ENCODE measurements at regions not wholly inside any gene's neighbourhood (a gene's known extent, or its start where the extent isn't known, plus 50 kb on each side); places are given as distances from the start of the nearest gene placed in this dataset.
A peak's percentile ranks its signal among the peaks of the same experiment; 100 is the strongest.

GRCh38 chr5:6819521-6819920 lies 106.3 kb downstream of the TENT4A start:
- peak; percentile 25 for DNase-seq (ENCODE audit: low spot score)
- WGBS (ENCODE audit: low lambda C conversion rate, missing lambda C conversion rate): 33% methylated on average over 6 of the region's 6 CpGs
- Histone ChIP-seq H3K27me3 (peaks cover 16% of the 10 kb centered on the region), H3K9me3 (ENCODE audit: low read depth) (no peaks in the 10 kb centered on the region), H3K79me2 (no peaks in the 10 kb centered on the region), H3K36me3 (replicated peaks; ENCODE audit: insufficient read depth, low read depth) (no peaks in the 10 kb centered on the region), H3K4me1 (ENCODE audit: insufficient read depth) (no peaks in the 10 kb centered on the region), H3K27ac (no peak overlapping the region), H3K9me2 (replicated peaks; ENCODE audit: insufficient read depth) (no peaks in the 10 kb centered on the region), H4K20me1 (ENCODE audit: insufficient read depth, poor library complexity, severe bottlenecking) (no peaks in the 10 kb centered on the region), H3K4me2 (no peak overlapping the region), H2AFZ (no peak overlapping the region), H3K4me3 (no peak overlapping the region)
- TF ChIP-seq CTCF (IDR thresholded peaks at IDR 0.05; ENCODE audit: poor library complexity) (peak; percentile 41), EZH2phosphoT487 (IDR thresholded peaks at IDR 0.05; ENCODE audit: low read depth, severe bottlenecking, unreplicated experiment) (no peak), EZH2 (IDR thresholded peaks at IDR 0.05; ENCODE audit: borderline replicate concordance) (no peak)

- Histone ChIP-seq H3K9me3 (ENCODE audit: low read depth) (no peaks in the 10 kb centered on the region), H3K36me3 (replicated peaks; ENCODE audit: insufficient read depth, low read depth) (no peaks in the 10 kb centered on the region), H3K4me2 (no peak overlapping the region), H3K27me3 (peaks cover 16% of the 10 kb centered on the region), H3K9me2 (replicated peaks; ENCODE audit: insufficient read depth) (no peaks in the 10 kb centered on the region), H3K27ac (no peak overlapping the region), H3K79me2 (no peaks in the 10 kb centered on the region), H3K4me3 (no peak overlapping the region), H3K4me1 (ENCODE audit: insufficient read depth) (no peaks in the 10 kb centered on the region), H4K20me1 (ENCODE audit: insufficient read depth, poor library complexity, severe bottlenecking) (no peaks in the 10 kb centered on the region), H2AFZ (no peak overlapping the region)
- DNase-seq (ENCODE audit: low spot score): peak; percentile 67
- WGBS (ENCODE audit: low lambda C conversion rate, missing lambda C conversion rate): 16% methylated on average over 12 of the region's 12 CpGs
- TF ChIP-seq EZH2 (IDR thresholded peaks at IDR 0.05; ENCODE audit: borderline replicate concordance) (no peak), EZH2phosphoT487 (IDR thresholded peaks at IDR 0.05; ENCODE audit: low read depth, severe bottlenecking, unreplicated experiment) (no peak), CTCF (IDR thresholded peaks at IDR 0.05; ENCODE audit: poor library complexity) (peak; percentile 74)
Measured at GRCh38 chr5:6820851-6821479, 107.7 kb downstream of the TENT4A start.

- H3K79me2 ChIP-seq: no peaks in the 10 kb centered on the region
- H3K27me3 ChIP-seq: peaks cover 16% of the 10 kb centered on the region
- H3K9me2 ChIP-seq (replicated peaks; ENCODE audit: insufficient read depth): no peaks in the 10 kb centered on the region
- H3K27ac ChIP-seq: no peak overlapping the region
- H3K4me2 ChIP-seq: no peak overlapping the region
- TF ChIP-seq CTCF (IDR thresholded peaks at IDR 0.05; ENCODE audit: poor library complexity) (no peak), EZH2 (IDR thresholded peaks at IDR 0.05; ENCODE audit: borderline replicate concordance) (no peak), EZH2phosphoT487 (IDR thresholded peaks at IDR 0.05; ENCODE audit: low read depth, severe bottlenecking, unreplicated experiment) (no peak)
- H3K9me3 ChIP-seq (ENCODE audit: low read depth): no peaks in the 10 kb centered on the region
- no peak overlapping the region for H2AFZ ChIP-seq
- H4K20me1 ChIP-seq (ENCODE audit: insufficient read depth, poor library complexity, severe bottlenecking): no peaks in the 10 kb centered on the region
- H3K4me1 ChIP-seq (ENCODE audit: insufficient read depth): no peaks in the 10 kb centered on the region
- H3K4me3 ChIP-seq: no peak overlapping the region
- DNase-seq (ENCODE audit: low spot score): no peak
- 95% methylated on average over 8 of the region's 8 CpGs for WGBS (ENCODE audit: low lambda C conversion rate, missing lambda C conversion rate)
- no peaks in the 10 kb centered on the region for H3K36me3 ChIP-seq (replicated peaks; ENCODE audit: insufficient read depth, low read depth)
Measured at GRCh38 chr5:6822068-6822467, 108.8 kb downstream of the TENT4A start.
